Fibroblast of pulmonary artery (primary cell): ENCODE measurements at regions not wholly inside any gene's neighbourhood (a gene's known extent, or its start where the extent isn't known, plus 50 kb on each side); places are given as distances from the start of the nearest gene placed in this dataset.

ENCODE experiments used
- DNase-seq: peaks from one replicate; pipeline ENCODE4 v3.0.0-alpha.2; 2010; ENCODE audit warnings: low read depth
- H3K4me3 ChIP-seq: replicated peaks from 2 replicates; pipeline ENCODE4 v1.5.1; 2011; ENCODE audit warnings: low read depth, mild to moderate bottlenecking, control low read depth, low read length, moderate library complexity
- CTCF ChIP-seq: IDR thresholded peaks from 2 replicates; pipeline ENCODE4 v1.5.1; 2011; ENCODE audit warnings: mild to moderate bottlenecking, control low read depth, low read length, inconsistent platforms; ENCODE audit errors: missing control alignments

GRCh38 chr5:4036861-4037260, 441.2 kb downstream of the IRX1 start:
- no peak for TF ChIP-seq CTCF
- no peak overlapping the region for H3K4me3 ChIP-seq
- no peak for DNase-seq

GRCh38 chr5:4038994-4039393, 443.4 kb downstream of the IRX1 start:
- DNase-seq, result no peak
- H3K4me3 ChIP-seq, result no peak overlapping the region
- TF ChIP-seq CTCF, result no peak

GRCh38 chr5:4042311-4042710, 446.7 kb downstream of the IRX1 start:
- H3K4me3 ChIP-seq, result no peak overlapping the region
- DNase-seq, result peak; percentile 17
- no peak for TF ChIP-seq CTCF

GRCh38 chr5:4043135-4043534, 447.5 kb downstream of the IRX1 start:
- no peak for DNase-seq
- no peak overlapping the region for H3K4me3 ChIP-seq
- TF ChIP-seq CTCF, result no peak

- TF ChIP-seq CTCF, result no peak
- H3K4me3 ChIP-seq, result no peak overlapping the region
- DNase-seq, result no peak
These were observed 449.2 kb downstream of the IRX1 start for GRCh38 chr5:4044881-4045280.

- no peak for DNase-seq
- no peak for TF ChIP-seq CTCF
- no peak overlapping the region for H3K4me3 ChIP-seq
These were observed 452.8 kb downstream of the IRX1 start for GRCh38 chr5:4048398-4048797.

- H3K4me3 ChIP-seq, result no peak overlapping the region
- TF ChIP-seq CTCF, result no peak
- DNase-seq, result no peak
These were observed 454.6 kb downstream of the IRX1 start for GRCh38 chr5:4050203-4050602.
